ENCODE measurements at regions not wholly inside any gene's neighbourhood (a gene's known extent, or its start where the extent isn't known, plus 50 kb on each side); places are given as distances from the start of the nearest gene placed in this dataset.
"Not testable (repeated sequence)": the region's sequence is repeated elsewhere in the genome, so short reads cannot be mapped to it uniquely, and the experiment has no call there.

- H4K20me1 ChIP-seq (replicated peaks in 1 of 2; ENCODE audit: control insufficient read depth in 1 of 2, insufficient read depth in 2 of 2, low read length in 2 of 2); H2BK12ac ChIP-seq (ENCODE audit: low read depth, low read length); H3K79me2 ChIP-seq (ENCODE audit: control insufficient read depth in 1 of 2, insufficient read depth in 2 of 2, low read length in 2 of 2); H2BK120ac ChIP-seq (replicated peaks; ENCODE audit: low read depth, low read length); H3K36me3 ChIP-seq (ENCODE audit: control insufficient read depth in 2 of 4, insufficient read depth in 4 of 4, low read length in 3 of 4); CTCF ChIA-PET (ENCODE audit: partially characterized antibody); FAIRE-seq; DNase-seq (ENCODE audit: low read depth in 1 of 2, low spot score in 2 of 2); H2BK15ac ChIP-seq (ENCODE audit: low read length); H3K4me2 ChIP-seq (ENCODE audit: insufficient read depth in 1 of 2, low read depth in 2 of 2, low read length in 2 of 2); H3K4ac ChIP-seq (replicated peaks; ENCODE audit: insufficient read length, low read depth, low read length); H3K4me1 ChIP-seq (replicated peaks in 1 of 4; ENCODE audit: control insufficient read depth in 3 of 4, insufficient read depth in 4 of 4, low read length in 3 of 4); H4K91ac ChIP-seq (replicated peaks; ENCODE audit: insufficient read length, low read length); POLR2A ChIA-PET (ENCODE audit: partially characterized antibody); H3K23ac ChIP-seq (ENCODE audit: insufficient read length); H3K18ac ChIP-seq (ENCODE audit: extremely low read depth, low read length); H3K14ac ChIP-seq (ENCODE audit: insufficient read length); H2AFZ ChIP-seq (ENCODE audit: low read length); H2AK5ac ChIP-seq (ENCODE audit: low read depth, low read length); H3K9me3 ChIP-seq (ENCODE audit: insufficient read depth in 2 of 2, low read depth in 1 of 2, low read length in 1 of 2); H3K56ac ChIP-seq (replicated peaks; ENCODE audit: insufficient read length, low read depth, low read length); H3K27me3 ChIP-seq (replicated peaks in 1 of 4; ENCODE audit: control insufficient read depth in 3 of 4, extremely low read depth in 1 of 4, insufficient read depth in 3 of 4, low read length in 3 of 4); H3K9ac ChIP-seq (replicated peaks in 1 of 4; ENCODE audit: extremely low read depth in 1 of 4, low read depth in 3 of 4, low read length in 3 of 4); H3K4me3 ChIP-seq (ENCODE audit: extremely low read depth in 1 of 4, insufficient read depth in 2 of 4, low read depth in 3 of 4, low read length in 4 of 4); H3K79me1 ChIP-seq (ENCODE audit: low read depth, low read length); H2BK20ac ChIP-seq (ENCODE audit: low read length); H3K23me2 ChIP-seq (ENCODE audit: low read depth, low read length); H4K8ac ChIP-seq (ENCODE audit: extremely low read depth, insufficient read depth, low read length); H3K27ac ChIP-seq (ENCODE audit: low read depth, low read length); H2BK5ac ChIP-seq (ENCODE audit: low read depth, low read length); H4K5ac ChIP-seq (ENCODE audit: insufficient read length, low read depth, low read length): not testable (repeated sequence)
- 89% methylated on average over 4 of the region's 4 CpGs; no CpG with 5 or more reads in 1 of the 2 experiments for whole genome bisulfite sequencing, 2 experiments (ENCODE audit: extremely low coverage in 1 of 2, insufficient coverage in 1 of 2, insufficient read length in 1 of 2, insufficient replicate concordance in 2 of 2, low coverage in 1 of 2, low lambda C conversion rate in 2 of 2, missing lambda C conversion rate in 1 of 2)
These were observed 219.6 kb upstream of the FKBP1C start for GRCh38 chr6:62991696-62992095.
